Glutamatergic neuron (in vitro differentiated cells): ENCODE measurements at regions not wholly inside any gene's neighbourhood (a gene's known extent, or its start where the extent isn't known, plus 50 kb on each side); places are given as distances from the start of the nearest gene placed in this dataset.

Experiments
- DNase-seq: peaks from one replicate; pipeline ENCODE4 v3.0.0; 2022
- H3K27ac Mint-ChIP-seq: one replicate; pipeline ENCODE4 v1.8.0; 2020; ENCODE audit warnings: mild to moderate bottlenecking, mixed read lengths, inconsistent platforms; ENCODE audit not compliant: unreplicated experiment
- H3K27me3 Mint-ChIP-seq: one replicate; pipeline ENCODE4 v1.8.0; 2020; ENCODE audit warnings: mild to moderate bottlenecking, moderate library complexity, mixed read lengths, inconsistent platforms; ENCODE audit not compliant: unreplicated experiment
- H3K36me3 Mint-ChIP-seq: one replicate; pipeline ENCODE4 v1.8.0; 2020; ENCODE audit warnings: mild to moderate bottlenecking, mixed read lengths, inconsistent platforms; ENCODE audit not compliant: unreplicated experiment
- H3K4me1 Mint-ChIP-seq: one replicate; pipeline ENCODE4 v1.8.0; 2020; ENCODE audit warnings: mild to moderate bottlenecking, low read depth, mixed read lengths, inconsistent platforms; ENCODE audit not compliant: unreplicated experiment
- H3K4me3 Mint-ChIP-seq: one replicate; pipeline ENCODE4 v1.8.0; 2020; ENCODE audit warnings: mild to moderate bottlenecking, mixed read lengths, inconsistent platforms; ENCODE audit not compliant: unreplicated experiment
- H3K9me3 Mint-ChIP-seq: one replicate; pipeline ENCODE4 v1.8.0; 2020; ENCODE audit warnings: mild to moderate bottlenecking, moderate library complexity, mixed read lengths, inconsistent platforms; ENCODE audit not compliant: unreplicated experiment
- CTCF ChIP-seq: fragments of 200-600 bp; sonication (generic); IDR thresholded peaks from one replicate; pipeline ENCODE4 v1.5.0; 2021; ENCODE audit not compliant: partially characterized antibody, unreplicated experiment

GRCh38 chr11:32307471-32307870, 127.9 kb downstream of the WT1 start:
- no peak for TF ChIP-seq CTCF
- Mint-ChIP-seq H3K36me3 (no peaks in the 10 kb centered on the region), H3K9me3 (no peaks in the 10 kb centered on the region), H3K4me3 (peak overlapping the region; percentile 56), H3K4me1 (peaks cover 28% of the 10 kb centered on the region), H3K27ac (peak overlapping the region; percentile 80), H3K27me3 (no peaks in the 10 kb centered on the region)
- DNase-seq = no peak

DNA sequence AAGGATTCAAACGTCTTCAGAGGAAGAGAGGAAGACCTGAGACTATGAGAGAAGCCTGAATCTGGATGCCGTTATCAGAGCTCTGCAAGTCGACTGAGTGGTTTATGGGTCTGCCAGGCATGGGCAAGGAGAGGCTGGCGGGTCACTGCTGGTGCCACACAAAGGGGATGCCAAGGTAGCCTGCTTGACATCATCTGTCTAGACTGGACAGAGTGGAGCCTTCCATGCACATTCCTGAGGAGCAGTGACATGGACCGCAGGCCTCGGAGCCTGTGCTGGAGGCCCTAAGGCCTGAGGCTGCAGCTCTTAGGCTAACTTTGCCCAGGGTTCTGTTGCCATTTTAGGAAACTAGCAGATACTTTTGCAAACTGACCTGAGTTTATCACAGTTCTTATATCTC, 127.4 kb downstream of the WT1 start:
- Mint-ChIP-seq H3K36me3 (no peaks in the 10 kb centered on the region), H3K9me3 (no peaks in the 10 kb centered on the region), H3K27me3 (no peaks in the 10 kb centered on the region), H3K4me1 (peaks cover 28% of the 10 kb centered on the region), H3K27ac (peak overlapping the region; percentile 80), H3K4me3 (peak overlapping the region; percentile 56)
- no peak for DNase-seq
- TF ChIP-seq CTCF = no peak

DNA sequence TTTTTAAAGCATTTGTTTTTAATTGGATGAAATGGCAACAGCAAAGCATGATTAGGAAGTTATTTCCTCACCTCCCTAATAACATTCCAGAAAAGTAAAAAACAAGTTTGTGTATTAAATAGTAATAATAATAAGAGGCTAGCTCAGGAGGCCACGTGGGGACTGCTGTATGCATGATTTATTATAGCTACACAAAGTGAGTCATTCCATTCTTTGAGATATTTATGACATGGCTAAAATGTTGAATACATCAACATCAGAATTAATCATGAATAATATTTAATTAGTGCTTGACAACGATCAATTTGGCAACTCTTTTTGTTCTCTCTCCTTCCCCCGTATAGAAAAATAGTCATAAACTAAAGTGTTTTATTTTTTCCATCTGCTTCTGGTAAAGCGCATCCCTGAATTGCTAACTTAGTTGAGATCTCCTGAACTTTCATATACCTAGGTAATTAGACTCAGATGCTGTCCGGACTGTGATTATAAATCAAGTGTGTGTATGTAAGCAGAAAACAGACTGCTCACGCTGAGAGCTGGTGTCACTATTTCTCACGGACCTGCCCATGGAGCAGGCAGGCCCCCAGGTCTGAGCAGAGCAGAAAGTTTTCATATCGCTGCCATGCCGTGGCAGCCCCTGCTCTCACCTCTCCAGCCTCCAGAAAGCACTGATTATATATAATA, 125.7 kb downstream of the WT1 start:
- TF ChIP-seq CTCF = no peak
- no peaks in the 10 kb centered on the region for H3K36me3 Mint-ChIP-seq
- peaks cover 28% of the 10 kb centered on the region for H3K4me1 Mint-ChIP-seq
- H3K27me3 Mint-ChIP-seq = no peaks in the 10 kb centered on the region
- no peak for DNase-seq
- H3K27ac Mint-ChIP-seq = no peak overlapping the region
- H3K9me3 Mint-ChIP-seq = no peaks in the 10 kb centered on the region
- H3K4me3 Mint-ChIP-seq = no peak overlapping the region

DNA sequence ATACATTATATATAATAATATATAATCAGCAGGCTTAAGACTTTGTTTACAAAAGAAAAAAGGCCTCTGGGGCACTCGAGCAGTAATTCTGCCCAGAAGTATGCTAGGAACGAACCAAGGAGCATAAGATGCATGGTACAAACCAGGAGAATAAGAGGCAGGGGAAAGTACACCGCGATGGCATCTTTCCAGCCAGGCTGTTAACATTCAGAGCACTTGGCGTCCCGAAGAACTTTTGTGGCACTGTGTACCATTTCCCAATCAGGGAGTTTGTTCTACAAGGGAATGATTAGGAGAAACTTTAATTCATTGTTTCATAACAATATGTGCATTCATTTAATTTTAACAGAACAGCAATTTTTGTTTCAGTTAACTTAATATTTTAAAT, 125.1 kb downstream of the WT1 start:
- H3K4me1 Mint-ChIP-seq = peaks cover 28% of the 10 kb centered on the region
- DNase-seq = no peak
- H3K4me3 Mint-ChIP-seq = no peak overlapping the region
- no peaks in the 10 kb centered on the region for H3K27me3 Mint-ChIP-seq
- no peaks in the 10 kb centered on the region for H3K36me3 Mint-ChIP-seq
- H3K27ac Mint-ChIP-seq = no peak overlapping the region
- H3K9me3 Mint-ChIP-seq = no peaks in the 10 kb centered on the region
- no peak for TF ChIP-seq CTCF

GRCh38 chr11:32311346-32312065, 123.8 kb downstream of the WT1 start:
- DNase-seq = no peak
- H3K9me3 Mint-ChIP-seq = no peaks in the 10 kb centered on the region
- no peaks in the 10 kb centered on the region for H3K36me3 Mint-ChIP-seq
- H3K27ac Mint-ChIP-seq = no peak overlapping the region
- no peak for TF ChIP-seq CTCF
- peaks cover 20% of the 10 kb centered on the region for H3K4me1 Mint-ChIP-seq
- no peak overlapping the region for H3K4me3 Mint-ChIP-seq
- H3K27me3 Mint-ChIP-seq = no peaks in the 10 kb centered on the region
